ENCODE measurements at regions not wholly inside any gene's neighbourhood (a gene's known extent, or its start where the extent isn't known, plus 50 kb on each side); places are given as distances from the start of the nearest gene placed in this dataset.

- DNase-seq = no peak
- no peaks in the 10 kb centered on the region for H3K9me3 ChIP-seq
- intact Hi-C loops (cut with DNase I) = no loop called here
- H3K4me1 ChIP-seq (ENCODE audit: insufficient read depth) = no peaks in the 10 kb centered on the region
- H3K27me3 ChIP-seq = no peaks in the 10 kb centered on the region
- TF ChIP-seq CTCF (IDR thresholded peaks at IDR 0.05) (no peak), POLR2A (IDR thresholded peaks at IDR 0.05) (no peak), EP300 (IDR thresholded peaks at IDR 0.05) (no peak)
- H3K36me3 ChIP-seq = no peaks in the 10 kb centered on the region
- H3K4me3 ChIP-seq = no peak overlapping the region
- 56 to 77% (median 68%) methylated on average over 3 of the region's 3 CpGs for WGBS, 3 donors
- H3K27ac ChIP-seq = no peak overlapping the region
These were observed 189.5 kb downstream of the ACTL7B start for GRCh38 chr9:108666240-108666784.

- no peaks in the 10 kb centered on the region for H3K36me3 ChIP-seq
- TF ChIP-seq CTCF (IDR thresholded peaks at IDR 0.05) = no peak
- no peak for TF ChIP-seq POLR2A (IDR thresholded peaks at IDR 0.05)
- H3K9me3 ChIP-seq = no peaks in the 10 kb centered on the region
- no peak overlapping the region for H3K4me3 ChIP-seq
- intact Hi-C loops (cut with DNase I) = no loop called here
- no peaks in the 10 kb centered on the region for H3K4me1 ChIP-seq (ENCODE audit: insufficient read depth)
- WGBS, 3 donors = 85 to 94% (median 86%) methylated on average over 4 of the region's 4 CpGs
- H3K27me3 ChIP-seq = no peaks in the 10 kb centered on the region
- DNase-seq = no peak
- no peak overlapping the region for H3K27ac ChIP-seq
These were observed 190.1 kb downstream of the ACTL7B start for GRCh38 chr9:108665521-108666239.

GRCh38 chr9:108664309-108665255 lies 191.2 kb downstream of the ACTL7B start:
- intact Hi-C loops (cut with DNase I) = no loop called here
- H3K9me3 ChIP-seq = peaks cover 0 to under 1% of the 10 kb centered on the region in 2 donors
- H3K27ac ChIP-seq = no peak overlapping the region
- WGBS, 3 donors = 57 to 66% (median 63%) methylated on average over 5 of the region's 5 CpGs
- no peaks in the 10 kb centered on the region for H3K4me1 ChIP-seq (ENCODE audit: insufficient read depth)
- no peak overlapping the region for H3K4me3 ChIP-seq
- no peaks in the 10 kb centered on the region for H3K27me3 ChIP-seq
- DNase-seq = no peak
- no peaks in the 10 kb centered on the region for H3K36me3 ChIP-seq
- no peak for TF ChIP-seq POLR2A (IDR thresholded peaks at IDR 0.05)
- TF ChIP-seq CTCF (IDR thresholded peaks at IDR 0.05) = no peak
- no peak for TF ChIP-seq EP300 (IDR thresholded peaks at IDR 0.05)

- Histone ChIP-seq H3K9me3 (peaks cover 0 to 3% of the 10 kb centered on the region in 2 donors), H3K27ac (no peak overlapping the region), H3K27me3 (no peaks in the 10 kb centered on the region), H3K4me1 (ENCODE audit: insufficient read depth) (no peaks in the 10 kb centered on the region), H3K36me3 (no peaks in the 10 kb centered on the region), H3K4me3 (no peak overlapping the region)
- intact Hi-C loops (cut with DNase I) = no loop called here
- WGBS, 3 donors = 70 to 77% (median 75%) methylated on average over 2 of the region's 2 CpGs
- TF ChIP-seq CTCF (IDR thresholded peaks at IDR 0.05) = no peak
- no peak for TF ChIP-seq POLR2A (IDR thresholded peaks at IDR 0.05)
- no peak for DNase-seq
These were observed 192.4 kb downstream of the ACTL7B start for GRCh38 chr9:108663422-108663821.
